ENCODE measurements at regions not wholly inside any gene's neighbourhood (a gene's known extent, or its start where the extent isn't known, plus 50 kb on each side); places are given as distances from the start of the nearest gene placed in this dataset.
A peak's percentile ranks its signal among the peaks of the same experiment; 100 is the strongest.

DNA sequence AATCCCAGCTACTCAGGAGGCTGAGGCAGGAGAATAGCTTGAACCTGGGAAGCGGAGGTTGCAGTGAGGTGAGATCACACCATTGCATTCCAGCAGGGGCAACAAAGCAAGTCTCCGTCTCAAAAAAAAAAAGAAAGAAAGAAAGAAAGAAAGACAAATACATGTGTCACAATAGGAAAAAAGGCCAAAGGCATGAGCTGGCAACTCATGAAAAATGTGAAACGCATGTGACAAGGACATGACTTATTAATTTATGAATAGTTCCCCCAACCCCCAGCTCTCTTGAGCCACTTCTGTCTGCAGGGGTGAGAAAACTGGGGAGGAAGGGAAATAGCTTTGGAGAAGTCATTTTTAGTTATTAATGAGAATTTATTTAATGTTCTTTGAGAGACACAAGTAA lies 120.6 kb downstream of the AIPL1 start:
- Mint-ChIP-seq H3K27me3 (peaks cover 24% of the 10 kb centered on the region), H3K36me3 (no peaks in the 10 kb centered on the region), H3K27ac (no peak overlapping the region), H3K9me3 (no peaks in the 10 kb centered on the region), H3K4me3 (no peak overlapping the region), H3K4me1 (ENCODE audit: low read depth) (no peaks in the 10 kb centered on the region)
- no peak for DNase-seq
- POLR2A ChIA-PET = no interaction called here
- intact Hi-C loops (cut with micrococcal nuclease) = no loop called here
- CTCF ChIA-PET = no interaction called here

DNA sequence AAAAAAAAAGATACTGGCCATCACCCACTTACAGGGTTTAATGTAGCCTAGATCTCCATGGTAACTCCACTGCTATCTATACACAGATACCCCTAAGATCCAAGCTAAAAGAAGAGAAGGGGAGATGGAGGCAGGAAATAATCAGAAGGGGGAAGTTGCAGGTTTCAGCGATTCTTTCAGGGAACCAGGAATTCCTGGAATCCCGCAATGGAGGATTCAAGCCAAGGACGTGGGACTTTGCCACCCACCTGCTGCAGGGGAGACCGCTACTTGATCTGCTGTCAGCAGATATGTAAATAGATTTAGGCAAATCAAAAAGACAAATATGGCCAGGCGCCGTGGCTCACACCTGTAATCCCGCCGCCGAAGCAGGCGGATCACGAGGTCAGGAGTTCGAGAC lies 121.1 kb downstream of the AIPL1 start:
- H3K9me3 Mint-ChIP-seq = no peaks in the 10 kb centered on the region
- peaks cover 25% of the 10 kb centered on the region for H3K27me3 Mint-ChIP-seq
- ChIA-PET POLR2A (no interaction called here), CTCF (no interaction called here)
- intact Hi-C loops (cut with micrococcal nuclease) = no loop called here
- no peak overlapping the region for H3K27ac Mint-ChIP-seq
- H3K36me3 Mint-ChIP-seq = no peaks in the 10 kb centered on the region
- H3K4me1 Mint-ChIP-seq (ENCODE audit: low read depth) = no peaks in the 10 kb centered on the region
- H3K4me3 Mint-ChIP-seq = no peak overlapping the region
- DNase-seq = no peak

- Mint-ChIP-seq H3K4me1 (ENCODE audit: low read depth) (no peaks in the 10 kb centered on the region), H3K9me3 (no peaks in the 10 kb centered on the region), H3K36me3 (no peaks in the 10 kb centered on the region), H3K4me3 (no peak overlapping the region), H3K27ac (no peak overlapping the region), H3K27me3 (peaks cover 27% of the 10 kb centered on the region)
- ChIA-PET CTCF (no interaction called here), POLR2A (no interaction called here)
- DNase-seq = no peak
- intact Hi-C loops (cut with micrococcal nuclease) = no loop called here
Measured at GRCh38 chr17:6306820-6307219, 128.1 kb downstream of the AIPL1 start.

DNA sequence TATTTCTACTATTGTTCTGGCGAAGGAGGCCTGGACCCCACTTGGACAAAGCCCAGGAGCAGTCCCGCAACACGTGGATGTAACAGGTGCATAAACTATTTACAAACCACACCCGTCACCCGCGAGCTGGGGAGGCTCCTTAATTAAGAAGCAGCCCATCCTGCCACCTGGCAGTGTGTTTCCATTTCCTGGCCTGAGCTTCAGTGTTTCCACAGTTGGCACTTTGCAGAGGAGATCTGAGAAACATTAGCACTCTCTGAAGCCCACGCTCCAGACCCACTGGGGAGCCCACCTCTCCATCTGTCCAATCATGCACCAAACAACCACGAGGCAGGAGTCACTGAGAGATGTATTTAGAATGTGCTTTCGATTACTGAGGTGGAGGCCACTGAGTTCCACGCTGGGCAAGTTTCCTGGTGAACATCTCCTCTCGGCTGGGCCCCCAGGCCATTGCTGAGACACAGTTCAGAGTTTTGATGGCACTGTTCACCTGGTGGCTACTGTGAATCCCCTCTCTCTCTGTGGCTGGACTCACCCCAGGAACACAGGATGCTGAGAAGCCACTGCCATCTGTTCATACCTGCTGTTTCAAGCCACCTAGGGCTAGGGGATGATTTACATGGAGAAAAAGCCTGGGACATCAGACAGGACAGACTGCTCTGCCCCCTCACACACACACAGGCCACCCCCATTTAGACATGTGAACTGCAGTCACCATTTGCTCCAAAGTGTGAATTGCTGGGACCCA lies 129.1 kb downstream of the AIPL1 start:
- Mint-ChIP-seq H3K4me1 (ENCODE audit: low read depth) (no peaks in the 10 kb centered on the region), H3K4me3 (no peak overlapping the region), H3K9me3 (no peaks in the 10 kb centered on the region), H3K36me3 (no peaks in the 10 kb centered on the region), H3K27me3 (peaks cover 28% of the 10 kb centered on the region), H3K27ac (no peak overlapping the region)
- CTCF ChIA-PET = no interaction called here
- no peak for DNase-seq
- intact Hi-C loops (cut with micrococcal nuclease) = no loop called here
- POLR2A ChIA-PET = no interaction called here

- no peak overlapping the region for H3K27ac Mint-ChIP-seq
- H3K4me1 Mint-ChIP-seq (ENCODE audit: low read depth) = no peaks in the 10 kb centered on the region
- ChIA-PET CTCF (no interaction called here), POLR2A (no interaction called here)
- DNase-seq = no peak
- no peaks in the 10 kb centered on the region for H3K36me3 Mint-ChIP-seq
- H3K4me3 Mint-ChIP-seq = no peak overlapping the region
- peaks cover 29% of the 10 kb centered on the region for H3K27me3 Mint-ChIP-seq
- intact Hi-C loops (cut with micrococcal nuclease) = no loop called here
- no peaks in the 10 kb centered on the region for H3K9me3 Mint-ChIP-seq
Measured at GRCh38 chr17:6304894-6305612, 129.9 kb downstream of the AIPL1 start.

GRCh38 chr17:6303664-6304063 lies 131.3 kb downstream of the AIPL1 start:
- H3K4me1 Mint-ChIP-seq (ENCODE audit: low read depth) = no peaks in the 10 kb centered on the region
- no peaks in the 10 kb centered on the region for H3K36me3 Mint-ChIP-seq

DNA sequence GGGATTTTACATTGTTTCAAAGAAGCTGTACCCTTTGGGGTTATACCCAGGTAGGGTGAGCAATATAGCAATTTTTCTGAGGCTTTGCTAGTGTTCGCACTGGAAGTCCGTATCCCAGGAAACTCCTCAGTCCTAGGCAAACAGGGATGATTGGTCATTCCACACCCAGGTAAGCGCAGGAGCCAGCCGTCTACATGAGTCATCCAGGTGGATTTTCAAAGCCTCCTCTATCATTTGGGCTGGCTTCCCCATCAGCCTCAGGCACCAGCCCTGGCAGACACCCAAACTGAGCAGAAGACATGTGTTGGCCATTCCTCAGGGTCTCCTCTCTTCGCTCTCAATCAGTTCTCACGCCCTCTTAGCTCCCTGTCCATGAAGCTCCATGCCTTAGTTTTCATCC lies 135.6 kb downstream of the AIPL1 start:
- intact Hi-C loops (cut with micrococcal nuclease) = no loop called here
- Mint-ChIP-seq H3K27ac (no peak overlapping the region), H3K27me3 (peaks cover 24% of the 10 kb centered on the region), H3K4me1 (ENCODE audit: low read depth) (no peaks in the 10 kb centered on the region), H3K4me3 (no peak overlapping the region), H3K36me3 (no peaks in the 10 kb centered on the region), H3K9me3 (no peaks in the 10 kb centered on the region)
- no peak for DNase-seq
- CTCF ChIA-PET = no interaction called here
- POLR2A ChIA-PET = no interaction called here

More at GRCh38 chr17:6303664-6304063, 131.3 kb downstream of the AIPL1 start:
- ChIA-PET CTCF (no interaction called here), POLR2A (no interaction called here)
- intact Hi-C loops (cut with micrococcal nuclease) = no loop called here
- H3K4me3 Mint-ChIP-seq = no peak overlapping the region
- peaks cover 26% of the 10 kb centered on the region for H3K27me3 Mint-ChIP-seq
- peak; percentile 25 for DNase-seq
- no peak overlapping the region for H3K27ac Mint-ChIP-seq
- no peaks in the 10 kb centered on the region for H3K9me3 Mint-ChIP-seq

GRCh38 chr17:6297960-6298359 lies 137.0 kb downstream of the AIPL1 start:
- H3K27ac Mint-ChIP-seq = no peak overlapping the region
- no peaks in the 10 kb centered on the region for H3K36me3 Mint-ChIP-seq
- intact Hi-C loops (cut with micrococcal nuclease) = no loop called here
- ChIA-PET CTCF (no interaction called here), POLR2A (no interaction called here)
- H3K9me3 Mint-ChIP-seq = no peaks in the 10 kb centered on the region
- peaks cover 21% of the 10 kb centered on the region for H3K27me3 Mint-ChIP-seq
- no peaks in the 10 kb centered on the region for H3K4me1 Mint-ChIP-seq (ENCODE audit: low read depth)
- no peak overlapping the region for H3K4me3 Mint-ChIP-seq
- DNase-seq = no peak

GRCh38 chr17:6297119-6297518 lies 137.8 kb downstream of the AIPL1 start:
- Mint-ChIP-seq H3K9me3 (no peaks in the 10 kb centered on the region), H3K27me3 (peaks cover 21% of the 10 kb centered on the region), H3K4me3 (no peak overlapping the region), H3K36me3 (no peaks in the 10 kb centered on the region), H3K4me1 (ENCODE audit: low read depth) (no peaks in the 10 kb centered on the region), H3K27ac (no peak overlapping the region)
- intact Hi-C loops (cut with micrococcal nuclease) = no loop called here
- DNase-seq = no peak
- CTCF ChIA-PET = no interaction called here
- POLR2A ChIA-PET = no interaction called here

DNA sequence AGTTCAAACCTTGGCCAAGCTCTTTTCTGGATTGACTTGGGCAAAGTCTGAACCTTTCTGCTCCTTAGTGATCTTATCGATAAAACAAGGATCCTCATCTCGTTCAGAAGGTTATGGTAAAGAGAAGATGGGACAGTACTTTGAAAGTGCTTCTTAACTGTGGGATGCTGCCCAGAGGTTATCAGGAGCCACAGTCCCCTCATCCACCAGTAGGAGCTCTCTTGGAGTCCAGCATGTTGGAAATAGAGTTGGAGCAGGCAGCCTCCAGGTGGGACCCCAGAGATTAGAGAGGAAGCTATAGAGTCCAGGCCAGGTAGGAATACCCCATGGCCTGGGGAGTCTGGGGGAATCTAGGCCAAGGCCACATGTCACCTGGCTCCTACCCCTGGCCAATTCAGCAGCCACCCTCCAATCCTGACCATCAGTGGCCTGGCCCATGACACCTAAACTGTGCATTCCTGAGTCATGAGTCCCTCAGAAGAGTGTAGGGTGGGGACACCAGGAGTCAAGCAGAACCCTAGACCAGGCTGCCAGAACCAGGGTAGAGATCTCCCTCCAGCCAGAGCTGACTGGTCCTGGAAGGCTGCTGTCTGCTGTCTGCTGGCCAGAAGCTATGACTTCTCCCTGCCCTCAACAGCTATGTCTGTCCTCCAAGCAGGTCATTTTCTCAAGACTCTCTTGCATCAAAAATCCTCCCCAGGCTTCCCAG lies 144.3 kb downstream of the AIPL1 start:
- no peak overlapping the region for H3K4me3 Mint-ChIP-seq
- POLR2A ChIA-PET = no interaction called here
- intact Hi-C loops (cut with micrococcal nuclease) = no loop called here
- CTCF ChIA-PET = no interaction called here
- H3K9me3 Mint-ChIP-seq = no peaks in the 10 kb centered on the region
- H3K36me3 Mint-ChIP-seq = no peaks in the 10 kb centered on the region
- peaks cover 4% of the 10 kb centered on the region for H3K27me3 Mint-ChIP-seq
- no peak overlapping the region for H3K27ac Mint-ChIP-seq
- no peak for DNase-seq
- no peaks in the 10 kb centered on the region for H3K4me1 Mint-ChIP-seq (ENCODE audit: low read depth)

GRCh38 chr17:6286233-6286632 lies 148.7 kb downstream of the AIPL1 start:
- Mint-ChIP-seq H3K4me3 (no peak overlapping the region), H3K36me3 (no peaks in the 10 kb centered on the region), H3K27ac (no peak overlapping the region), H3K9me3 (no peaks in the 10 kb centered on the region), H3K4me1 (ENCODE audit: low read depth) (no peaks in the 10 kb centered on the region), H3K27me3 (peaks cover 7% of the 10 kb centered on the region)
- ChIA-PET CTCF (no interaction called here), POLR2A (no interaction called here)
- peak; percentile 9 for DNase-seq
- intact Hi-C loops (cut with micrococcal nuclease) = no loop called here

GRCh38 chr17:6285486-6285885 lies 149.4 kb downstream of the AIPL1 start:
- Mint-ChIP-seq H3K4me1 (ENCODE audit: low read depth) (no peaks in the 10 kb centered on the region), H3K4me3 (no peak overlapping the region), H3K9me3 (no peaks in the 10 kb centered on the region), H3K27ac (no peak overlapping the region), H3K27me3 (peaks cover 10% of the 10 kb centered on the region), H3K36me3 (no peaks in the 10 kb centered on the region)
- POLR2A ChIA-PET = no interaction called here
- CTCF ChIA-PET = no interaction called here
- no peak for DNase-seq
- intact Hi-C loops (cut with micrococcal nuclease) = loop anchor here (1.0 kb wide), 1 partner anchor 128 kb away; no protein-coding TSS in a partner anchor

DNA sequence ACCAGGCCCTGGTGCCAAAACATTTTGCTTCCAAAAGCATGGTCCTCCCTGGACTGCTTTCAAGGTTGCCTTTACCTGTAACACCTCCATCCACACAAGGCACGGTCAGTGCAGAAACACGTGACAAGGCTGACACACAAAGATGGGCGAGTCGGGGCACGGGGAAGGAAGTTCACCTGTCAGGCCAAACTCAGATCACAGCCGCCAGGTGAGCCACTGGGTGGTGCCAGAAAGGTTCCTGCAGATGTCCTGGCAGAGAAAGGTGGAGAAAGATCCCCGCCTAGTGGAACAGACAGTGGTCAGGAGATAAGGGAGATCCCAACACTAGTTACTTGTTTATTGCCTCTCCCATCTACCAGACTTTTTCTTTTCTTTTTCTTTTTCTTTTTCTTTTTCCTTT lies 155.3 kb downstream of the AIPL1 start:
- H3K4me1 Mint-ChIP-seq (ENCODE audit: low read depth) = no peaks in the 10 kb centered on the region
- DNase-seq = peak; percentile 28
- POLR2A ChIA-PET = no interaction called here
- H3K27me3 Mint-ChIP-seq = peaks cover 14% of the 10 kb centered on the region
- CTCF ChIA-PET = no interaction called here
- no peak overlapping the region for H3K27ac Mint-ChIP-seq
- intact Hi-C loops (cut with micrococcal nuclease) = no loop called here
- no peak overlapping the region for H3K4me3 Mint-ChIP-seq
- H3K9me3 Mint-ChIP-seq = no peaks in the 10 kb centered on the region
- no peaks in the 10 kb centered on the region for H3K36me3 Mint-ChIP-seq

Measured in activated CD4-positive, alpha-beta memory T cell treated with anti-CD3 and anti-CD28 coated beads for 36 hours (primary cell).